AG09319 (cell line): ENCODE measurements at regions not wholly inside any gene's neighbourhood (a gene's known extent, or its start where the extent isn't known, plus 50 kb on each side); places are given as distances from the start of the nearest gene placed in this dataset.

Source experiments
- DNase-seq: peaks from one replicate; pipeline ENCODE4 v3.0.0-alpha.2; 2010; ENCODE audit warnings: low read depth; ENCODE audit errors: extremely low read depth
- CTCF ChIP-seq: IDR thresholded peaks from 2 replicates; pipeline ENCODE4 v1.5.1; 2011; ENCODE audit warnings: low read depth, mild to moderate bottlenecking, inconsistent platforms, low read length, moderate library complexity

GRCh38 chr6:50591135-50591534 is 122.2 kb upstream of the TFAP2D start:
- DNase-seq, result no peak
- no peak for TF ChIP-seq CTCF

DNA sequence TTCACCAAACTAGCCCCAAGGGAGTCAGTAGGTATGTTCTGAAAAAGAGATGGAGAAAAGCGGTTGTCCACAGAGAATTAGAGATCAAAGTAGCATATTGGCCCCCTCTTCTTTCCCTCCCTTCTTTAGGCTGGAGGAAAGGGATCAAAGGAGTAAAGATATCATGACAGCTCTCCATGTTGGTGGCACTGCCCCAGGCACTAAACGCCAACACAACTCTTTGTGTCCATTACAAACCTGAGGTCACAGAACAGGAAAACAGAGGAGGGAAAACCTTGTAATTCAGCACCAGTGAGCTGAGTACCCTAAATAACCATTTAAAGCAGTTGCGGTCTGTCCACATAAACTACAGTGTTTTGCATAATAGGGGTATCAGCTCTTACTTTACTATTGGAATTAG is 113.0 kb upstream of the TFAP2D start:
- no peak for DNase-seq

GRCh38 chr6:50602292-50602691 is 111.0 kb upstream of the TFAP2D start:
- peak; percentile 65 for TF ChIP-seq CTCF
- no peak for DNase-seq

More for the DNA sequence above, 113.0 kb upstream of the TFAP2D start:
- no peak for TF ChIP-seq CTCF

DNA sequence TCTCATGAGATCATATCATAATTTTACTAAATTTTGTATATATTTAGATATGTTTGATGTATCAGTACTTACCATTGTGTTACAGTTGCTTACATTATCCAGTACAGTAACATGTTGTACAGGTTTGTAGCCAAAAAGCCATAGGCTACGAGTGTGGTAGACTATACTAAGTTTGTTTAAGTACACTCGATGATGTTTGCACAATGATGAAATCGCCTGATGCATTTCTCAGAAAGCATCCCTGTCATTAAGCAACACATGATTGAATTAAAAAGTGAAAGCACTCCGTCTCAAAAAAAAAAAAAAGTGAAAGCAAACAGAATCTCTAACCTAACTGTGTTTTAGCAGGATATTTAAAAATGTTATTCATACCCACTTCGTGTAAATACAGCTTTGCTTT is 104.9 kb upstream of the TFAP2D start:
- DNase-seq, result no peak

DNA sequence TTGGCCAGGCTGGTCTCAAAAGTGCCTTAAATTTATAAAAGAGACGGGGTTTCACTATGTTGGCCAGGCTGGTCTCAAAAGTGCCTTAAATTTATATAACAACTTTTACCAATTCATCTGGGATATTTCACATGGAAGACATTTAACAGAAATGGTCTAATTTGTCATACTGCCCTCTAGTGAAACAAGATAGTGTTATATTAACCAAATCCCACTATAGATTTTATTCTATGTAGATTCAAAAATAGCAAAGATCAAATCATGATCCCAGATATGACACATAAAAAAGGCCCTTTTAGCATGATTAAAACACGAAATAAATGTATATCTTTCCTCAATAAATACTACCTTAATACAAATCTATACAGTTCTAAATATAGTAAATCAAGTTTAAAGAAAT is 102.8 kb upstream of the TFAP2D start:
- no peak for TF ChIP-seq CTCF

More for the DNA sequence above, 104.9 kb upstream of the TFAP2D start:
- TF ChIP-seq CTCF, result no peak

DNA sequence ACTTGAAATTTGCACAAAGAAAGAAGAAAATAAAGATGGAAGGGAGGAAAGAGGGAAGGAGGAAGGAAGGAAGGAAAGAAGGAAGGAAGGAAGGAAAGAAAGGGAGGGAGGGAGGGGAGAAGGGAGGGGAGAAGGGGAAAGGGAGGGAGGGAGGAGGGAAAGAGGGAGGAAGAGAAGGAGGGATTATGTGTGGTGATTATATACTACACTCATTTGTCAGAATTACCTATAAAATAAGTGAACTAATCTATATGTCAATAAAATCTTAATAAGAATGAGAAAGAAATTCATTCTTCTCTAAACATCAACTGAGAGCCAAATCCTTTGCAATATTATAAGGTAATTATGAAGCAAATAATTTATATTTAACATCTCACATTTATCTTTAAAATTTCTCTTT is 77.9 kb upstream of the TFAP2D start:
- DNase-seq, result no peak

More for the DNA sequence above, 102.8 kb upstream of the TFAP2D start:
- no peak for DNase-seq

GRCh38 chr6:50637267-50637666 is 76.1 kb upstream of the TFAP2D start:
- DNase-seq, result no peak
- no peak for TF ChIP-seq CTCF

More for the DNA sequence above, 77.9 kb upstream of the TFAP2D start:
- TF ChIP-seq CTCF, result no peak
